Testis (tissue), 2 donors: ENCODE measurements at regions not wholly inside any gene's neighbourhood (a gene's known extent, or its start where the extent isn't known, plus 50 kb on each side); places are given as distances from the start of the nearest gene placed in this dataset.

Source experiments
- DNase-seq: peaks from one replicate; pipeline ENCODE4 v3.0.0-alpha.2; 2019
- H3K27ac ChIP-seq, 2 donors: fragments of 200-600 bp; sonication (generic); one replicate each; pipeline ENCODE4 v1.5.1; 2019
- H3K27me3 ChIP-seq: fragments of 200-600 bp; sonication (generic); one replicate; pipeline ENCODE4 v1.5.1; 2019
- H3K36me3 ChIP-seq: fragments of 200-600 bp; sonication (generic); one replicate; pipeline ENCODE4 v1.5.1; 2017; ENCODE audit warnings: low read depth; ENCODE audit errors: missing control alignments
- H3K4me1 ChIP-seq: fragments of 200-600 bp; sonication (generic); one replicate; pipeline ENCODE4 v1.5.1; 2019
- H3K4me3 ChIP-seq, 2 donors: fragments of 200-600 bp; sonication (generic); one replicate each; pipeline ENCODE4 v1.5.1; 2017 to 2019
- H3K9me3 ChIP-seq: fragments of 200-600 bp; sonication (generic); one replicate; pipeline ENCODE4 v1.5.1; 2017
- CTCF ChIP-seq, 3 experiments: fragments of 450-650 bp in 2 of 3; fragments of 200-600 bp in 1 of 3; sonication (generic) in 1 of 3; IDR thresholded peaks; one replicate each; pipeline ENCODE4 v1.5.1; 2016 to 2019; ENCODE audit warnings: antibody characterized with exemption in 3 of 3, mild to moderate bottlenecking in 2 of 3, moderate library complexity in 1 of 3
- POLR2A ChIP-seq: fragments of 450-650 bp; IDR thresholded peaks from one replicate; pipeline ENCODE4 v1.6.1; 2017; ENCODE audit warnings: antibody characterized with exemption, mild to moderate bottlenecking, moderate library complexity
- WGBS, 2 donors: methylation state at CpG; one replicate each; pipeline ENCODE4 v1.1.5; 2018; 5-methylcytosine and 5-hydroxymethylcytosine counted together
- intact Hi-C: fragments of 100-400 bp; cut with DNase I; formaldehyde crosslinking; loops from one replicate; pipeline ENCODE4 v1.15.1; 2023; ENCODE audit warnings: low total_unique reads

GRCh38 chr21:17901458-17902079, 82.4 kb upstream of the C21orf91 start:
- peaks cover 45% of the 10 kb centered on the region for H3K4me1 ChIP-seq
- intact Hi-C loops = loop anchor here (10.0 kb wide), 1 partner anchor 227 kb away; no protein-coding TSS in a partner anchor
- TF ChIP-seq POLR2A (no peak), CTCF (IDR thresholded peaks at IDR 0.05) (no peak)
- no peaks in the 10 kb centered on the region for H3K27me3 ChIP-seq
- no peaks in the 10 kb centered on the region for H3K9me3 ChIP-seq
- DNase-seq = no peak
- no peaks in the 10 kb centered on the region for H3K36me3 ChIP-seq
- 40 to 42% methylated on average over 10 of the region's 10 CpGs for WGBS, 2 donors
- no peak overlapping the region for H3K4me3 ChIP-seq
- peak overlapping the region; percentile 43 to 54 for H3K27ac ChIP-seq

- H3K27ac ChIP-seq = peak overlapping the region; percentile 43 to 54
- H3K36me3 ChIP-seq = no peaks in the 10 kb centered on the region
- DNase-seq = peak; percentile 31
- TF ChIP-seq CTCF (IDR thresholded peaks at IDR 0.05) (no peak), POLR2A (no peak)
- intact Hi-C loops = loop anchor here (10.0 kb wide), 1 partner anchor 226 kb away; no protein-coding TSS in a partner anchor
- H3K9me3 ChIP-seq = no peaks in the 10 kb centered on the region
- peaks cover 43% of the 10 kb centered on the region for H3K4me1 ChIP-seq
- H3K4me3 ChIP-seq = no peak overlapping the region
- 31% methylated on average over 5 of the region's 5 CpGs for WGBS, 2 donors
- H3K27me3 ChIP-seq = no peaks in the 10 kb centered on the region
These were observed 81.8 kb upstream of the C21orf91 start for GRCh38 chr21:17900990-17901385.

- 56 to 64% methylated on average over 8 of the region's 8 CpGs for WGBS, 2 donors
- H3K4me3 ChIP-seq = no peak overlapping the region
- H3K36me3 ChIP-seq = no peaks in the 10 kb centered on the region
- TF ChIP-seq CTCF (IDR thresholded peaks at IDR 0.05) = no peak
- no peak for TF ChIP-seq POLR2A
- peak overlapping the region; percentile 43 to 54 for H3K27ac ChIP-seq
- H3K27me3 ChIP-seq = no peaks in the 10 kb centered on the region
- H3K4me1 ChIP-seq = peaks cover 40% of the 10 kb centered on the region
- no peaks in the 10 kb centered on the region for H3K9me3 ChIP-seq
- DNase-seq = peak; percentile 37
- intact Hi-C loops = loop anchor here (10.0 kb wide), 1 partner anchor 226 kb away; no protein-coding TSS in a partner anchor
These were observed 81.3 kb upstream of the C21orf91 start for GRCh38 chr21:17900281-17900989.

DNA sequence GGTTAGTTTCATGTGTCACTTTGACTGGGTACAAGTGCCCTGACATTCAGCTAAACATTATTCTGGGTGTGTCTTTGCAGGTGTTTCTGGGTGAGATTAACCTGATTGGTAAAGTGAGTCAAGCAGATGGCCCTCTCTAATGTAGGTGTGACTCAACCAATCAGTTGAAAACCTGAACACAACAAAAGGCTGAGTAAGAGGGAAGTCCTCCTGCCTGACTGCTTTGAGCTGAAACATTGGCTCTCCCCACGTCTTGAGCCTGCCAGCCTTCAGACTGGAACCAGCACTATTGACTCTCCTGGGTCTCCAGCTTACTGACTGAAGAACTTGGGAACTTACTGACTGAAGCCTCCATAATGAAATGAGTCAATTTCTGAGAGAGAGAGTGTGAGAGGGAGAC, 70.0 kb upstream of the C21orf91 start:
- no peak for DNase-seq
- Histone ChIP-seq H3K36me3 (no peaks in the 10 kb centered on the region), H3K4me3 (no peak overlapping the region), H3K27ac (no peak overlapping the region), H3K9me3 (no peaks in the 10 kb centered on the region), H3K27me3 (no peaks in the 10 kb centered on the region), H3K4me1 (no peaks in the 10 kb centered on the region)
- 65 to 73% methylated on average over 1 of the region's 1 CpG for WGBS, 2 donors
- TF ChIP-seq POLR2A (no peak), CTCF (IDR thresholded peaks at IDR 0.05) (no peak)
- intact Hi-C loops = no loop called here
